ENCODE measurements at regions not wholly inside any gene's neighbourhood (a gene's known extent, or its start where the extent isn't known, plus 50 kb on each side); places are given as distances from the start of the nearest gene placed in this dataset.
A peak's percentile ranks its signal among the peaks of the same experiment; 100 is the strongest.
"Not testable (repeated sequence)": the region's sequence is repeated elsewhere in the genome, so short reads cannot be mapped to it uniquely, and the experiment has no call there.

DNA sequence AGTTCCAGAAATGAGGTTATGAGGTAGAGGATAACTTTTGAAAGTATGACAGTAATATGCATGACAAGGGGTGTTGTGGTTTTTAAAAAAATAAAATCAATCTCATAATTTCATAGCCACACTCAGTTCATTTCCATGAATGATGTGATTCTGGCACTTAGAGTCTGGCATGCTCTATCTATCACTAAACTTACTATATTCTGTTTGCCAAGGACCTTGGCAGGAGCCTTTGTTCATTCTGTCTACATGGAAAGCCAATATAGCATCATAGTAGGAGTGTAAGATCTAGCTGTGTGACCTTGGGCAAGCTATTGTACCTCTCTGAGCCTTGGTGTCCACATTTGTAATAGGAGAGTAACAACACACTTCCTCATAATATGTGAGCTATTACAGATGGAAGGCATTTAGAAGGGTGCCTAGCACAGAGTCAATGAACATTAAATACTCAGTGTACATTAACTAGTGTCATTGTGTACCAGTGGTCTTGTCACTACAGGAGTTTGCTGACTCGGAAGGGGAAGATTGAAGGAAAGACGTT, 507.6 kb downstream of the SOX6 start:
- no peak for TF ChIP-seq POLR2AphosphoS5 (IDR thresholded peaks at IDR 0.05)
- TF ChIP-seq POLR2A (IDR thresholded peaks at IDR 0.05), result no peak
- TF ChIP-seq, protein P1, sequence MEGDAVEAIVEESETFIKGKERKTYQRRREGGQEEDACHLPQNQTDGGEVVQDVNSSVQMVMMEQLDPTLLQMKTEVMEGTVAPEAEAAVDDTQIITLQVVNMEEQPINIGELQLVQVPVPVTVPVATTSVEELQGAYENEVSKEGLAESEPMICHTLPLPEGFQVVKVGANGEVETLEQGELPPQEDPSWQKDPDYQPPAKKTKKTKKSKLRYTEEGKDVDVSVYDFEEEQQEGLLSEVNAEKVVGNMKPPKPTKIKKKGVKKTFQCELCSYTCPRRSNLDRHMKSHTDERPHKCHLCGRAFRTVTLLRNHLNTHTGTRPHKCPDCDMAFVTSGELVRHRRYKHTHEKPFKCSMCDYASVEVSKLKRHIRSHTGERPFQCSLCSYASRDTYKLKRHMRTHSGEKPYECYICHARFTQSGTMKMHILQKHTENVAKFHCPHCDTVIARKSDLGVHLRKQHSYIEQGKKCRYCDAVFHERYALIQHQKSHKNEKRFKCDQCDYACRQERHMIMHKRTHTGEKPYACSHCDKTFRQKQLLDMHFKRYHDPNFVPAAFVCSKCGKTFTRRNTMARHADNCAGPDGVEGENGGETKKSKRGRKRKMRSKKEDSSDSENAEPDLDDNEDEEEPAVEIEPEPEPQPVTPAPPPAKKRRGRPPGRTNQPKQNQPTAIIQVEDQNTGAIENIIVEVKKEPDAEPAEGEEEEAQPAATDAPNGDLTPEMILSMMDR (IDR thresholded peaks at IDR 0.05), result no peak
- no peak overlapping the region for H3K4me3 ChIP-seq
- intact Hi-C loops (cut with DNase I), result no loop called here
- WGBS, result 91% methylated on average over 2 of the region's 2 CpGs
- no peak overlapping the region for H3K27ac ChIP-seq
- no peaks in the 10 kb centered on the region for H3K27me3 ChIP-seq (replicated peaks; ENCODE audit: insufficient read depth)
- no peaks in the 10 kb centered on the region for H3K4me1 ChIP-seq (replicated peaks)
- no peak for DNase-seq (ENCODE audit: low spot score)
- H3K9me3 ChIP-seq, result no peaks in the 10 kb centered on the region
- H3K36me3 ChIP-seq, result no peaks in the 10 kb centered on the region

DNA sequence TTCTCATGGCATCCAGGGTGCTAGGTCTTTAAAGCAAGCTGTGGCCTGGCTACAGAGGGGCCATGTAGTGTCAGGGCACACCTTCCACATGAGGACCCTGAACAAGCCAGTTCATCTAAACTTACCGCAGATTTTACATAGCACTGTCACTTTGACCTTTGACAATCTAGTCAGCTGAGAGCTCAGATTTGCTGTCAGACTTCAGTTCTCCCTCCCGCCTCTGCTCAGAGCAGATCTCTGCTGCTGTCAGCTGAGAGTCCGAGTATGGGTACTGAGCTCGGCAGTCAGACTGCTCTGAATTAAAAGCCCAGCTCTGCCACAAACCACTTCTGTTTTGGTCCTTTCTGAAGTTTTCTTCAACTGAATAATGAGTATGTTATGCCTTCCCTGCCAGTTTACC, 507.1 kb downstream of the SOX6 start:
- DNase-seq (ENCODE audit: low spot score), result no peak
- H3K27me3 ChIP-seq (replicated peaks; ENCODE audit: insufficient read depth), result no peaks in the 10 kb centered on the region
- H3K36me3 ChIP-seq, result no peaks in the 10 kb centered on the region
- TF ChIP-seq, protein P1 (IDR thresholded peaks at IDR 0.05), result no peak
- no peak for TF ChIP-seq POLR2A (IDR thresholded peaks at IDR 0.05)
- no peak for TF ChIP-seq POLR2AphosphoS5 (IDR thresholded peaks at IDR 0.05)
- 84% methylated on average over 4 of the region's 4 CpGs for WGBS
- H3K4me3 ChIP-seq, result no peak overlapping the region
- H3K4me1 ChIP-seq (replicated peaks), result no peaks in the 10 kb centered on the region
- no peak overlapping the region for H3K27ac ChIP-seq
- intact Hi-C loops (cut with DNase I), result no loop called here
- no peaks in the 10 kb centered on the region for H3K9me3 ChIP-seq

- not testable (repeated sequence) for H3K27me3 ChIP-seq (replicated peaks; ENCODE audit: insufficient read depth)
Measured at GRCh38 chr11:15850335-15850734, 506.0 kb downstream of the SOX6 start.

GRCh38 chr11:15851051-15851498, 505.3 kb downstream of the SOX6 start:
- WGBS, result 75% methylated on average over 5 of the region's 5 CpGs
- intact Hi-C loops (cut with DNase I), result no loop called here
- DNase-seq (ENCODE audit: low spot score), result no peak
- no peak overlapping the region for H3K4me3 ChIP-seq
- no peaks in the 10 kb centered on the region for H3K36me3 ChIP-seq
- no peaks in the 10 kb centered on the region for H3K9me3 ChIP-seq
- no peaks in the 10 kb centered on the region for H3K27me3 ChIP-seq (replicated peaks; ENCODE audit: insufficient read depth)
- TF ChIP-seq, protein P1 (IDR thresholded peaks at IDR 0.05), result no peak
- TF ChIP-seq POLR2A (IDR thresholded peaks at IDR 0.05) (no peak), POLR2AphosphoS5 (IDR thresholded peaks at IDR 0.05) (no peak)
- no peak overlapping the region for H3K27ac ChIP-seq
- H3K4me1 ChIP-seq (replicated peaks), result no peaks in the 10 kb centered on the region

More at GRCh38 chr11:15850335-15850734, 506.0 kb downstream of the SOX6 start:
- H3K36me3 ChIP-seq; H3K27ac ChIP-seq; DNase-seq (ENCODE audit: low spot score); intact Hi-C loops (cut with DNase I); H3K9me3 ChIP-seq; H3K4me1 ChIP-seq (replicated peaks); H3K4me3 ChIP-seq: not testable (repeated sequence)

DNA sequence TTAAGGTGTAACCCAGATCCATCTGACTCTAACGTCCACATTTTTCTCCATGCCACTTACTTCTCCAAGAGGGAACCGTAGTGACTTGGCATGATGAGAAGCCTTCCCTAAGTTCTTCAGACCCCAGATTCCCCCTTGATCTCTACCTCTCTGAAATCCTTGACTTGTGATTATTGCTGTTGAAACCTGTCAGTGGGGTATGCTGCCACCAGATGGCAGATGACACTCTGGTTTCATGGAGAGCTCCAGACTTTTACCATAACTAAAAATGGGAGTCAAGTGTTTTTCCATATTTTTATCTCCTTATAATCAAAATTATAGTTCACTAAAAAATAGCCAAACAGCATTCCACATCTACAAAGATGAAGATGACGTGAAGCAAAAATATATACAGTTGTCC, 504.2 kb downstream of the SOX6 start:
- WGBS, result 83% methylated on average over 3 of the region's 3 CpGs
- no peak for DNase-seq (ENCODE audit: low spot score)
- H3K36me3 ChIP-seq, result no peaks in the 10 kb centered on the region
- H3K27ac ChIP-seq, result no peak overlapping the region
- no peaks in the 10 kb centered on the region for H3K27me3 ChIP-seq (replicated peaks; ENCODE audit: insufficient read depth)
- TF ChIP-seq, protein P1 (IDR thresholded peaks at IDR 0.05), result peak in 2 of 4 experiments; percentile 27 to 33
- no peak for TF ChIP-seq POLR2A (IDR thresholded peaks at IDR 0.05)
- no peak for TF ChIP-seq POLR2AphosphoS5 (IDR thresholded peaks at IDR 0.05)
- H3K4me3 ChIP-seq, result no peak overlapping the region
- H3K4me1 ChIP-seq (replicated peaks), result no peaks in the 10 kb centered on the region
- intact Hi-C loops (cut with DNase I), result no loop called here
- H3K9me3 ChIP-seq, result no peaks in the 10 kb centered on the region
